ENCODE measurements at regions not wholly inside any gene's neighbourhood (a gene's known extent, or its start where the extent isn't known, plus 50 kb on each side); places are given as distances from the start of the nearest gene placed in this dataset.

DNA sequence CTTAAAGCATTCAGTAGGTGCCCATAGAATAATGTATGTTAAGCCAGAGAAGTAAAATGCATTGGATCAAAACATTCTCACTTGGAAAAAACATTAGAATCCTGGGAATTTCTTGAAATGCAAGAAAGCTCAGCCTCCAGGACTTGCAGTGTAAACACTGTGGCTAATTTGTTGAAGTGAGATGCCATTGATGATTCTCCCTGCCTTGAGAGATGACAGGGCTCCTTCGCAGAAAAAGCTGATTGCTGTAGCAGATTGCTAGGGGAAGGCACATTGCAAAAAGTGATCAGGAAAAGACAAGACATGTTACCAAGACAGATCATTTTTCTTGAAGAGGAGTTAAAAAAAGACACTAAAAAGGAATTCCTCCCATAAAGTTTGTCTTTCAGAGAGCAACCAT, 204.2 kb upstream of the HMGA2 start:
- TF ChIP-seq CTCF (IDR thresholded peaks at IDR 0.05) (no peak), EP300 (IDR thresholded peaks at IDR 0.05) (no peak), POLR2AphosphoS5 (IDR thresholded peaks at IDR 0.05) (no peak)

Measured in sigmoid colon (tissue), 4 donors.